Hepatocyte (in vitro differentiated cells): ENCODE measurements at regions not wholly inside any gene's neighbourhood (a gene's known extent, or its start where the extent isn't known, plus 50 kb on each side); places are given as distances from the start of the nearest gene placed in this dataset.

ENCODE experiments used
- DNase-seq: peaks from one replicate; pipeline ENCODE4 v3.0.0-alpha.2; 2016; ENCODE audit warnings: low spot score
- H2AFZ ChIP-seq: fragments of 200-600 bp; sonication (generic); 2 replicates; pipeline ENCODE4 v1.6.0; 2016; ENCODE audit warnings: antibody characterized with exemption, mild to moderate bottlenecking
- H3K27ac ChIP-seq: fragments of 200-600 bp; sonication (generic); 2 replicates; pipeline ENCODE4 v1.5.1; 2016; ENCODE audit warnings: mild to moderate bottlenecking
- H3K27me3 ChIP-seq: fragments of 200-600 bp; sonication (generic); 2 replicates; pipeline ENCODE4 v1.6.1; 2016
- H3K36me3 ChIP-seq: fragments of 200-600 bp; sonication (generic); replicated peaks from 2 replicates; pipeline ENCODE4 v1.5.1; 2016; ENCODE audit warnings: low read depth; ENCODE audit not compliant: insufficient read depth
- H3K4me1 ChIP-seq: fragments of 200-600 bp; sonication (generic); 2 replicates; pipeline ENCODE4 v1.5.1; 2016; ENCODE audit warnings: mild to moderate bottlenecking, moderate library complexity; ENCODE audit not compliant: insufficient read depth
- H3K4me2 ChIP-seq: fragments of 200-600 bp; sonication (generic); 2 replicates; pipeline ENCODE4 v1.6.0; 2016
- H3K4me3 ChIP-seq: fragments of 200-600 bp; sonication (generic); 2 replicates; pipeline ENCODE4 v1.5.1; 2016; ENCODE audit warnings: mild to moderate bottlenecking
- H3K79me2 ChIP-seq: fragments of 200-600 bp; sonication (generic); 2 replicates; pipeline ENCODE4 v1.6.0; 2017; ENCODE audit warnings: mild to moderate bottlenecking
- H3K9me2 ChIP-seq: fragments of 200-600 bp; sonication (generic); replicated peaks from 2 replicates; pipeline ENCODE4 v1.6.0; 2017; ENCODE audit warnings: mild to moderate bottlenecking; ENCODE audit not compliant: insufficient read depth
- H3K9me3 ChIP-seq: fragments of 200-600 bp; sonication (generic); 2 replicates; pipeline ENCODE4 v1.5.1; 2016; ENCODE audit warnings: low read depth, mild to moderate bottlenecking
- H4K20me1 ChIP-seq: fragments of 200-600 bp; sonication (generic); 2 replicates; pipeline ENCODE4 v1.6.0; 2016; ENCODE audit warnings: mild to moderate bottlenecking; ENCODE audit not compliant: insufficient read depth, poor library complexity, severe bottlenecking
- EZH2 ChIP-seq: fragments of 200-600 bp; sonication (generic); IDR thresholded peaks from 2 replicates; pipeline ENCODE4 v1.6.1; 2016; ENCODE audit warnings: antibody characterized with exemption, mild to moderate bottlenecking, borderline replicate concordance
- EZH2phosphoT487 ChIP-seq: fragments of 200-600 bp; sonication (generic); IDR thresholded peaks from one replicate; pipeline ENCODE4 v1.6.1; 2018; ENCODE audit warnings: antibody characterized with exemption, mild to moderate bottlenecking, low read depth, moderate library complexity; ENCODE audit not compliant: unreplicated experiment, severe bottlenecking
- whole genome bisulfite sequencing: methylation state at CpG from one replicate; pipeline ENCODE4 v1.1.6; 2016; ENCODE audit warnings: low lambda C conversion rate; ENCODE audit errors: missing lambda C conversion rate; 5-methylcytosine and 5-hydroxymethylcytosine counted together
- TF ChIP-seq, protein P1 (sequence below): fragments of 200-600 bp; sonication (generic); IDR thresholded peaks from 2 replicates; pipeline ENCODE4 v1.5.1; 2016; ENCODE audit warnings: antibody characterized with exemption, mild to moderate bottlenecking; ENCODE audit not compliant: poor library complexity

DNA sequence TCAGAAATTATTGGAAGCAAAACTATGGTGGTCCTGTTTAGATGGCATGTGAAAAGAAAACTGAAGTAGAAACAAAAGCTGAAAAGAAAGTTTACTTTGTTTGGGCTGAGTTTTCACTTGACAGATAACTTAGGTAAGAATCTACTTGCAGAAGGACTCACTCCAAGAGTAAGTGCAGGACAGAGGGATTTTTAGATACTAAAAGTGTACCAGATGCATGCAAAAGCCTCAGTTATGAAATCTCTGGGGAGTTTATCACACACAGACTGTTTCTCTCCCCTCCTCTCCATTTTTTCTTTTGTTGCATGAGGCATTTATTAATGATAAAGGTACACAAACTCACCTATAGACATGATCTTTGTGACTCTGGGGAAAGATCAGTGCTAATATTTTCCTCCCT, 127.5 kb upstream of the GIMD1 start:
- DNase-seq, result no peak
- peak overlapping the region; percentile 28 for H3K4me2 ChIP-seq

DNA sequence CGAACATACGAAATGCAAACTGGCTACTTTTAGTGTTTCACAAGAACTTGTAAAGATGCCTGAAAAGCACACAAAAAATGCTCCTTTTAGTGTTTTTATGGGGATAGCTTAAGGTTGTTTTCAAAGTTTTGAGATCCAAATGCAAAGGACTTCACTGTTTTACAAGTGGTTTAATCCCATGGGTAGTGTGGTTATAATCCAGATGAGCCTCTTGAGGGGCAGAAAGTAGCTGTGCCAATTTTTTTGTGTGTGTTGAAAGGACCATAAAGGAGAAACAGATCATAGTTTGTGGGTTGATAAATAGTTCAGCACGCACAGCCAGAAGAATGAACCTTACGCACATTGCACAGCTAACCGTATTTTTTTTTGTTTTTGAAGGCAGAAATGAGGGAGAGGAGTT, 126.9 kb upstream of the GIMD1 start:
- Histone ChIP-seq H2AFZ (no peak overlapping the region), H3K4me1 (no peaks in the 10 kb centered on the region), H3K4me2 (peak overlapping the region; percentile 28), H3K27ac (peak overlapping the region; percentile 11), H3K4me3 (no peak overlapping the region), H3K27me3 (no peaks in the 10 kb centered on the region), H3K79me2 (no peaks in the 10 kb centered on the region), H3K9me2 (no peaks in the 10 kb centered on the region), H4K20me1 (no peaks in the 10 kb centered on the region), H3K9me3 (no peaks in the 10 kb centered on the region), H3K36me3 (no peaks in the 10 kb centered on the region)
- 49% methylated on average over 5 of the region's 5 CpGs for WGBS
- TF ChIP-seq, protein P1, sequence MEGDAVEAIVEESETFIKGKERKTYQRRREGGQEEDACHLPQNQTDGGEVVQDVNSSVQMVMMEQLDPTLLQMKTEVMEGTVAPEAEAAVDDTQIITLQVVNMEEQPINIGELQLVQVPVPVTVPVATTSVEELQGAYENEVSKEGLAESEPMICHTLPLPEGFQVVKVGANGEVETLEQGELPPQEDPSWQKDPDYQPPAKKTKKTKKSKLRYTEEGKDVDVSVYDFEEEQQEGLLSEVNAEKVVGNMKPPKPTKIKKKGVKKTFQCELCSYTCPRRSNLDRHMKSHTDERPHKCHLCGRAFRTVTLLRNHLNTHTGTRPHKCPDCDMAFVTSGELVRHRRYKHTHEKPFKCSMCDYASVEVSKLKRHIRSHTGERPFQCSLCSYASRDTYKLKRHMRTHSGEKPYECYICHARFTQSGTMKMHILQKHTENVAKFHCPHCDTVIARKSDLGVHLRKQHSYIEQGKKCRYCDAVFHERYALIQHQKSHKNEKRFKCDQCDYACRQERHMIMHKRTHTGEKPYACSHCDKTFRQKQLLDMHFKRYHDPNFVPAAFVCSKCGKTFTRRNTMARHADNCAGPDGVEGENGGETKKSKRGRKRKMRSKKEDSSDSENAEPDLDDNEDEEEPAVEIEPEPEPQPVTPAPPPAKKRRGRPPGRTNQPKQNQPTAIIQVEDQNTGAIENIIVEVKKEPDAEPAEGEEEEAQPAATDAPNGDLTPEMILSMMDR, result no peak
- TF ChIP-seq EZH2phosphoT487, result peak; percentile 83
- peak; percentile 19 for DNase-seq

More for the DNA sequence above, 127.5 kb upstream of the GIMD1 start:
- no peaks in the 10 kb centered on the region for H4K20me1 ChIP-seq
- H3K27me3 ChIP-seq, result no peaks in the 10 kb centered on the region
- H3K4me3 ChIP-seq, result no peak overlapping the region
- TF ChIP-seq, protein P1, result no peak
- TF ChIP-seq EZH2phosphoT487 (no peak), EZH2 (no peak)
- H2AFZ ChIP-seq, result no peak overlapping the region
- H3K9me3 ChIP-seq, result no peaks in the 10 kb centered on the region
- H3K4me1 ChIP-seq, result no peaks in the 10 kb centered on the region
- H3K79me2 ChIP-seq, result no peaks in the 10 kb centered on the region
- no peaks in the 10 kb centered on the region for H3K9me2 ChIP-seq
- peak overlapping the region; percentile 11 for H3K27ac ChIP-seq
- H3K36me3 ChIP-seq, result no peaks in the 10 kb centered on the region

DNA sequence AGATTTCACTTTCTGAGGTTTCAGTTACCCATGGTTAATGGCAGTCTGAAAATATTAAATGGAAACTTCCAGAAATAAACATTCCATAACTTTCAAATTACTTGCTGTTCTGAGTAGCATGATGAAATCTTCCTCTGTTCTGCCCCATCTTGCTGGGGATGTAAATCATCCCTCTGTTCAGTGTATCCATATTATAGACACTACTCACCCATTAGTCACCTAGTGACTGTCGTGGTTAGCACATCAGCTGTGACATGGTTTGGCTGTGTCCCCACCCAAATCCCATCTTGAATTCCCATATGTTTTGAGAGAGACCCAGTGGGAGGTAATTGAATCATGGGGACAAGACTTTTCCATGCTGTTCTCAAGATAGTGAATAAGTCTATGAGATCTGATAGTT, 125.5 kb upstream of the GIMD1 start:
- H3K4me2 ChIP-seq, result no peak overlapping the region
- H2AFZ ChIP-seq, result no peak overlapping the region

DNA sequence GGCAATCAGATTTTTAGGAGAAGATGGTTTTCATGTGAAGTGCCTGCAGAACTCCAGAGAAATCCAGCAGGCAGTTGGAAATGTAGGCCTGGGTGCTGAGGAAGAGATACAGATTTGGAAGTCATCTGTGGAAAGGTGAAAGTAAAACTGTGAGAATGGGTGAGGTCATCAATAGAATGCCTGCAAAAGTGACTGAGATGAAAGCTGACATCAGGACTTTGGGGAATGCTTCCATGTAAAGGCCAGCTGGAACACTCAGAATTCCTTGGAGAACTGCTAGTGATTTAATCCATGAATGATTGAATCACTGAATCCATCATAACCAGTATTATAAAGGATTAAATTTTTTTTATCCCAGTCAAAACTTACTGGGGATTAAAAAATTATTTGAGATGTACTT, 124.5 kb upstream of the GIMD1 start:
- H3K4me3 ChIP-seq, result no peak overlapping the region
- H3K4me2 ChIP-seq, result no peak overlapping the region
- TF ChIP-seq, protein P1, result no peak
- TF ChIP-seq EZH2phosphoT487 (no peak), EZH2 (no peak)
- H3K4me1 ChIP-seq, result no peaks in the 10 kb centered on the region
- no peak for DNase-seq
- H3K9me2 ChIP-seq, result no peaks in the 10 kb centered on the region
- H4K20me1 ChIP-seq, result no peaks in the 10 kb centered on the region
- H3K27ac ChIP-seq, result no peak overlapping the region
- no peaks in the 10 kb centered on the region for H3K79me2 ChIP-seq
- no peak overlapping the region for H2AFZ ChIP-seq
- no peaks in the 10 kb centered on the region for H3K27me3 ChIP-seq
- H3K36me3 ChIP-seq, result no peaks in the 10 kb centered on the region
- no peaks in the 10 kb centered on the region for H3K9me3 ChIP-seq

More for the DNA sequence above, 125.5 kb upstream of the GIMD1 start:
- Histone ChIP-seq H3K36me3 (no peaks in the 10 kb centered on the region), H3K27ac (no peak overlapping the region), H3K9me3 (no peaks in the 10 kb centered on the region), H3K4me1 (no peaks in the 10 kb centered on the region), H3K9me2 (no peaks in the 10 kb centered on the region), H3K27me3 (no peaks in the 10 kb centered on the region), H3K4me3 (no peak overlapping the region), H4K20me1 (no peaks in the 10 kb centered on the region), H3K79me2 (no peaks in the 10 kb centered on the region)
- 96% methylated on average over 1 of the region's 1 CpG for WGBS
- TF ChIP-seq, protein P1, result no peak
- TF ChIP-seq EZH2phosphoT487, result no peak
- no peak for TF ChIP-seq EZH2
- no peak for DNase-seq
